COLO668 (cell line): ENCODE measurements at regions not wholly inside any gene's neighbourhood (a gene's known extent, or its start where the extent isn't known, plus 50 kb on each side); places are given as distances from the start of the nearest gene placed in this dataset.

ENCODE experiments used
- DNase-seq: peaks from one replicate; lab custom pipeline; 2025; ENCODE audit not compliant: unreplicated experiment; lab: John Stamatoyannopoulos, UW

DNA sequence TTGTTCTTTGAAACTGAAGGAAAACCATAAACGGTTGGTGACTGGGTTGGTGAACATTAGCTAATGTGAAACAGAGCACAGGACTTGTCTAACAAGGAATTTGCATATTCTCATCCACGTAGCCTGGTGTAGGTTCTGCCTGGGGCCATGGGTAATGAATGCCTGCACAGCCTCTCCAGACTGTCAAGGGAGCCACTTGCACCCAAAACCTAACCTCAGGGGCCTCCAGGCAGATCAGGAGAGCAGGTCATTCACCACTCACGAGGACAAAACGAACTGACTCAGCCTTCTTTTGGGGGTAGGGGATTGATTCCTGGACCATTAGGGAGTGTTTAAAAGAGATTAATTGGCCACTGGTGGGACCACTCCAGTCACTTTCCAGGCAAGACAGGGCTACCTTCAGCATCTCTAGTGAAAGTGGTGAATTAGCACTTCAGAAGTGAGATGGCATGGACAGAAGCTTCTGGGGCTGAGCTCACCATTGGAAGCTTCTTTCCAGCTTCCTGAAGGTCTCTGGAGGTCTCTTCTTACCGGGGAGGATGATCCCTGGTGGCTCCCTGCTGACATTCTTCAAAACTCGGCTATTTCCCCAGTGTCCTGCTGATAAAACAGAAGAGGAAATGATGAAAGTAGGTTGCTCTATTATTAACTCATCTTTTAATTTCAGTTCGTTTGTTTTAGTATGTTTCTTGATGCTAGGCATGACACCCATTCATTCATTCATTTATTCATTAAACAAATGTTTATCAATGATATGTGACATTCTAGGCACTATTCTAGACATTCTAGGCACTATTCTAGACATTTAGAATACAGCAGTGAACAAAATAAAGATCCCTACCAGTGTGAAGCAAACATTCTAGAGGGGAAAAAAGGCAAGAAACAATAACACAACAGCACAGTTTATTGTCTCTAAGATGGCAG is 104.5 kb upstream of the LNX1 start:
- no peak for DNase-seq

- DNase-seq = no peak
Observed at GRCh38 chr4:53694666-53695065, 103.4 kb upstream of the LNX1 start.

DNA sequence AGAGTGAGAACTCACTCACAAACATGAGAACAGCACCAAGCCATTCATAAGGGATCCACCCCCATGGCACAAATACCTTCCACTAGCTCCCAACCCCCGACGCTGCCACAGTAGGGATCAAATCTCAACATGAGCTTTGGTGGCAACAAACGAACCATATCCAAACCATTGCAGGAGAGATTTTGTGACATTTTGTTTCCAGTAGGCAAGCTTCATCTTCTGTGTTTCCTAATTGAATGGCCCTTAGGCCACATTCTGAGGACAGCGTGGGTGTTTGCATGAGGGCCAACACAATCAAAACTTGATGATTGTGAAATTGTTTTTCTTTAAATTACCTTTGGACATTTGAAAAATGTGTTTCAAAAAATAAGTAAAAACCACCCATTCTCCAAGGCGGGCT is 102.6 kb upstream of the LNX1 start:
- DNase-seq = peak; percentile 24

DNA sequence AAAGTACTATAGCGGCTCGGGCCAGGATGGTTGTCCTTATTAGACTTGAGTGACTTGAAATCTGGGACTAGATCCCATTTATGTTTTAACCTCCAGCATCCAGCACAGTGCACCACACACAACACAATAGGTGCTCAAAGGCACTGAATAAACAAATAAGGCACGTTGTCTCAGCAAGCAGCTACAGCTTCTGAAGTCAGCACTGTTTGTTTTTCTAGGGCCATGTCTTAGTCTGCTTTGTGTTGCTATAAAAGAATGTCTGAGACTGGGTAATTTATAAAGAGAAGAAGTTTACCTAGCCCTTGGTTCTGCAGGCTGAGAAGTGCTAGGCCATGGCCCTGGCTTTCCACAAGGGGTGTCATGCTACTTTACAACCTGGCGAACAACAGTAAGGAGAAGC is 102.1 kb upstream of the LNX1 start:
- peak; percentile 12 for DNase-seq

DNA sequence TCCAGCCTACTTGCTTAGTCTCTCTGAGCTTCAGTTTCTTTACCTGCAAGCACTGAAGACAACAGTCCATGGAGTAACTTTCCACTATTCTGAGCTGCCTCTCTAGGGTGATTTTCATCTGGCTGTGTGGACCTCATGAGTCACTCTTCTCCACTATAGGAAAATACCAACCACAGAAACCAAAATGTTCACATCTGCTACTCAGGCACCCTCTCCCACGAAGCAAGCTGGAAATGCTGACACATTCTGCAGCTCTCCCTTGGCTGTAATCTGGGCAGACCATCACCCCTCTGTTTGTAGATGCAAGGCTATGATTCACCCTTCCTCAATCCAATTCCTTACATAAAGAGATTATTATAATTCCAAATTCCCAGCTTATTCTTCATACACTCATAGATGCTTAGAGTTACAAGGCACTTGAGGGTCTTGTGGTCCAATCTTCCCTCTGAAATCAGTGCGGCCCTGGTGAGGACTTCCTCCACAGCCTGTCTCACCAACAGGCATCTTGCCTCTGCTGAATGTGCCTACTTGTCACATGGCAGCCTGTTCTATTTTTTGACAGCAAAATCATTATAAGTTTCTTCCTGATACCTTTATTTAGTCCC is 97.0 kb upstream of the LNX1 start:
- no peak for DNase-seq

DNA sequence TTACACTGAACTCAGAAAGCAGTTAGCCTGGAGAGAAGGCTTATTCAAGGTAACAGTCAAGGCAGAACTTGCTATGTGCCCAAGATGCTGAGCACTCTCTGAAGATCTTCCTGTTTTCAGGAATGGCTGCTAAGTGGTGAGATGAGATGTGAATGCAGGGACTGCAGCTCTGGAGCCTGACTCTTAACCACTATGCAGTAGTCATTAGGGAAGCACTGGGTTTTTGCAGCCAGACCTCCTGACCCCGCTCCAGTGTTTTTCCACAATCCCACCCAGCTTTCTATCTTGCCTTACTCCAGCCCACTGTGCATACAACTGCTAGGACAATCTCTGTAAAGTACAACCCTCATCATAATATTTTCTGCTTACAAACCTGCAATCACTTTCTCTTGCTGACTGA is 95.2 kb upstream of the LNX1 start:
- DNase-seq = no peak

DNA sequence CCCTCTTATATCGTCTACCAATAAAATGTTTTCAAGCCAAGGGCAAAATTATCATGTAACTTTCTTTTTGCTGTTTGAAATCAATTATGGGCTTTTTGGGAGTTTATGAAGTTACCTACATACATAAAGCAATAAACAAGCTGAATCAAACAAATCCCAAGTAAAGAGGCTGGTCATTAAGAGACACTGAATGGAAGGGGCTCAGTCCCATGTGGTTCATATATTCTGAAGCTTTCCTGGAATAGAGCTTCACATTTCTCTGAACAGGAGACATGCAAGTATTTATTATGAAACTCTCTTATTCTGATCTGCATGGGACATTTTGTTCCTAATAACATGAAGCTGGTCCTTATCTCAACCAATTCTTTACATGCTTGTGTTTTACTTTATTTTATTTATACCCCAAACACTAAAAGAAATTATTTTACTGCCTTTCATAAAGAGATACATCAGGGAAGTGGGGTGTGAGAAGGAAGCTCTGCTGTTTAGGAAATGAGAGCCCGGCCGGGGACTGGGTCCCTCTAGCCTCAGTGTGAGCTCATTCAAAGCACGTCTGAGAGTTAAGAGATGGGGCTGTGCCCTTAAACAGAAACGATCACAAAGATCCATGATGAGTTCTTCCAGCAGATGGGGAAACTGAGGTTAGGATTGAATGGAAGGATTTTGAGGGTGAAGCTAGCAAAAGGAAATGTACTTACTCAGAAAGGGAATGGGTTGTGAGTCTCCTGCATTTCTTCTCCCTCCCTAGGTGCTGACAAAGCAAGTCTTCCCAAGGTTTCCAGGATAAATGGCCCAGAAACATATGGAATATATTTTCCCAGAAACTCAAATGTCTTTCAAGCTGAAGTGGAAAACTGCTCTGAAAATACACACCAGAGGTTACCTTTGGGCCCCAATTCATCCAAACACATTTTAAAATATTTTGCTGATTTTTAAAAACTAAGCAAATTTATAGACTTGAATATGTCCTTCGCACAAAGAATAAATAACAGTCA is 93.1 kb upstream of the LNX1 start:
- no peak for DNase-seq

DNA sequence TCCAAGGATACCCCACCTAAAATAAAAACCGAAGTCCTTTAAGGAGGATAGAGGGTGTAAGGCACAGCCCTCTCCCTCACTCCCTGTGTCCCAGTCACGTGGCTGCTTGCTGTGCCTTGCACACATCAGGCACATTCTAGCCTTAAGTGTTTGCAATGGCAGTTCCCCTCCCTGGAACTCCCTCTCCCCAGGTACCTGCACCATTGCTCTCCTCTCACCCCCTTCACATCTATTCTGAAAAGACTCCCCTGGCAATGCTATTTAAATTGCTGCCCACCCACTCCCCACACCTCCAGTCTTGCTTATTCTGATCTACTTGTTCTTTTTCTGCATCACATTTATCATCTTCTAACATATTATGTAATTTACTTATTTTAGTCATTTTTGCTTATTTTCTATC is 91.6 kb upstream of the LNX1 start:
- DNase-seq = no peak

DNA sequence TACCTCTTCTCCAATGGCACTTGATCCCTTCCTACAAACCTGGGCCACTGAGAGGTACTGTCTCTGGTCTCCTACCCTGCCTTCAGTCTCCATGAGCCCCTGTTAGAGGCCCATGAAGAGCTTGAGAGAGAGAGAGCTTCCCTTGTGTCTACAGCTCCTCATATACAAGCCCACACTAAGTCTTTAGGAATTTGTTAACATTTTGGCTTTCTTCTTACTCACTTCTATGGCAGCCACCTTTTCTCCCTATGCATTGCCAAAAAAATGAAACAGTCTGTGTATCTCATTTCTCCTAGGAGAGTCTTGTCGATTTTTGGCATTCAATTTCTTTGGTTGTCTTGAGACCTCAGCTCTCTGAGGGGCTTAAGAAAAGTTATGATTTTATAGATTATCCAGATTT is 90.9 kb upstream of the LNX1 start:
- no peak for DNase-seq

- DNase-seq = no peak
Observed at GRCh38 chr4:53680598-53680997, 89.3 kb upstream of the LNX1 start.

DNA sequence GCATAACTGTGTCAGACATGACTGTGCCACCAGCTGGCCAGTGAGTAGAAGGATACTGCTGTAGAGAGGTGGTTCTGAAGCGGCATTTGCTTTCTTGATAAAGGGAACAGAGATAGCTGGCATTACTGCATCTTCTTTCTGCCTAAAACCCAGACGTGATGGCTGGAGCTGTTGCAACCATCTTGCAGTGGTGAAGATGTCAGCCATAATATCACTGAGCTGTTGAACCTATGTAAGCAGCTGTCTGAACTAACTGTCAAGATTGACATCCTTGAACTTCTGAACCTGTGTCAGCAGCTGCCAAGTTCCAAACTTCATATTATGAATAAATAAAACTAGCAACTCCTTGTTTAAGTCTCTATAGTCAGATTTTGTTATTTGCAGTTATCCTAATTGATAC is 88.9 kb upstream of the LNX1 start:
- DNase-seq = no peak

GRCh38 chr4:53676402-53676871 is 85.2 kb upstream of the LNX1 start:
- DNase-seq = no peak

GRCh38 chr4:53674903-53675302 is 83.6 kb upstream of the LNX1 start:
- DNase-seq = no peak

GRCh38 chr4:53672873-53673272 is 81.6 kb upstream of the LNX1 start:
- DNase-seq = no peak

DNA sequence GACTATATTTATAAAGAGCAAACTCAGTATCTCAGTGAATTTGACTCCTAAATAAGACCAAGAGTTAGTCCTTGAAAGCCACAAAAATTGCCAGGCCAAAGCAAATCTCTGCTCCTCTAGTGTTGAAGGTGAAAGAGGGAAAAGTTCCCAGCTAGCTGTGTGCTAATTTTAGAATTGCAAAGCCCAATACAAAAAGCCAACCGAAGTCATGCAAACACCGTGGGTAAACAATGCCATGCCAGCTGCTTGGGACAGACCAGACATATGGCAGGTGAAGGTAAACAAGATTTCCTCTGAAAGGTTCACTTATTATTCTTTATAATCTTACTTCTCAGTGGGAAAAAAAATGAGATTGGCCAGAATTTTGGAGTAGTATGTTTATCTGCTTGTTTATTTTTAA is 80.5 kb upstream of the LNX1 start:
- DNase-seq = peak; percentile 61

- no peak for DNase-seq
Observed at GRCh38 chr4:53659737-53660136, 68.5 kb upstream of the LNX1 start.

DNA sequence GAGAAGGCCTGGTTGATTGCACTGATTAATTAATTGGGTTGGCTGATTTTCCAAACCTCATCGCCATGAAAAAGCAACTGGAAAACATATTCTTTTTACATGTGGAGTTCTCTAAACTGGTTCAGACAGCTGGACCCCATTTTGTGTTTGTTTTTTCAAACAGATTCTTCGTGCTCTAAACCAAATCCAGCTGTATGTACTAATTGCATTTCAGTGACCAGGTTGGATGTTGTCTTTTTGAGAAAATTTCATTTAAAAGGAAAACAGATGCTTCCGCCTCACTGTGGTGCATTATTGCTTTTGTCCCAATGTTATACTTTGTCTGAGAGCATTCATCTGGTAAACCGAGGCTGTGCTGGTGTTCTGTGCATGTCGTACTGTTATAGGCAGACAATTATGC is 67.8 kb upstream of the LNX1 start:
- DNase-seq = no peak

- DNase-seq = no peak
Observed at GRCh38 chr4:53658029-53658428, 66.7 kb upstream of the LNX1 start.

DNA sequence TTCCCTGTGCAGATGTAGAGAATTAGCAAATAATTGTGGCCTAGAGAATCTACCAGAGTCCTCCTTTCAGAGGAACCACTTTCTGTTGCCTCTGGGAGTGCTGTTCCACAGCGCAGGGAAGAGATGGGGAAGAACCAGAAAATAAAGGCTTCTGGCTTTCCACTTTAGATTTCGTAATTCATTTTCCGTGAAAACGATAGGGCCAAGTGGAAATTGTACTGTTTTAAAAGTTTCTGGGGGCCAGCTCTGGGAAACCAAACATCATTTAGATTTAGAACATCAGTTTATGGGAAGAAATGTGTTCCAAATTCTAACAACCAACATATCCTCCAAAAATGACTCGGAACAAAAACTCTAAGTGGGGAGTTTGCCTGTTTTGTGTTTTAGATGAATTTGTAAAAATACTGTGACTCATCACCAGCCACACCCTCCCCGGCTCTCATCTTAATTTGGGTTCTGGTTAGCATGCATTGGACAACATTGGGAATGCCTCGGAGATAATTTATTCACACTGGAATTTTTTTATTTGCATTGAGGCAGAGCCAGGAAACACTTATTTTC is 65.2 kb upstream of the LNX1 start:
- no peak for DNase-seq

DNA sequence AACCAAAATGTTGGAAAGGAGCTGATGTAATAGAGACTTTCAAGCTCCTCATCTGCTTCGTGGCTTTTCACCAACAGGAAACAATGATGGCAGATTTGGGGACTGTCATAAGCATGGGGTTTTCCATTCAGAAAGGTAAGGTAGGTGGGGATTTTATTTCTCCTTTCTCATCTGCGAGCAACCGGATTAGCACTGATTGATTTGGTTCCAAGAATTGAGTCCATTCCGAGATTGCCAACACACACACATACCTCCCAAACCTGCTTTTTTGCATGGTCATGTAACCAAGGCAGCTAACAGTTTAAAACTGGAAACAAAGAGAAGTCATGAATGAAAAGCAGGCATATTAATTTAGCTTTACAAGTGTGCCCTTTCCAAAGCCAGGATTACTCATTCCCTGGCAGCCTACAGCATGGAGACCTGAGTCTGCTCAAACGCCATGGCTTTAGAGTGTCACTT is 63.0 kb upstream of the LNX1 start:
- no peak for DNase-seq

DNA sequence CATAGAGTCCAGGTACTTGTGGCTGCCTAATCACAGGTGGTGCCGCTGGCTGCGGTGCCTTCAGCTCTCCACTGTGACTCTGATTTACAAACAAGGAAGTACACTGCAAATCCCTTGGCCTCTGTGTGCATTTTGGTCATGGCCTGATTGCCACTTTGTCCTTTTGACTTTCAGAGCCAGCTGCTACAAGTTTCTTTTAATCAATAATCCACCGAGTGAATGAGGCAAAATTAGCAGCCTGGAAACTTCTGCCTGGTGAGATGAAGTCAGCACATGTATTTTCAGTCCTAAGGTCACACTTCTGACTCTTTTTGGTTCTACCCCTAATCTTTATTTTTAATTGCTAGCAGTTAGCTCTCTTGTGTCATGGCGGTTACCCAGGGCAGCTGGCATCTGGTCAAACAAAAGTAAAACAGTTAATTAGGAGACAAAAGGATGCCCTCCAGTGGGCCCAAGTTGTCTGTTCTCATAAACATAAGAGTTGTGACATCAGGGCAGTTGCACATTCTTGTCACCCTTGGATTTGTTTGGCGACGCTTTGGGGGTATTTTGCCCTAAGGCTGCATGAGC is 62.3 kb upstream of the LNX1 start:
- peak; percentile 71 for DNase-seq
